ENCODE measurements at regions not wholly inside any gene's neighbourhood (a gene's known extent, or its start where the extent isn't known, plus 50 kb on each side); places are given as distances from the start of the nearest gene placed in this dataset.
"Not testable (repeated sequence)": the region's sequence is repeated elsewhere in the genome, so short reads cannot be mapped to it uniquely, and the experiment has no call there.

- ATAC-seq (replicated peaks in 1 of 2) (no peak), DNase-seq (no peak)
- no peak overlapping the region for H3K27ac Mint-ChIP-seq
- H3K27me3 Mint-ChIP-seq (ENCODE audit: low read depth) = no peaks in the 10 kb centered on the region
- no peaks in the 10 kb centered on the region for H3K9me3 Mint-ChIP-seq
- no peaks in the 10 kb centered on the region for H3K36me3 Mint-ChIP-seq (ENCODE audit: insufficient read depth in 2 of 2)
- H3K4me1 Mint-ChIP-seq (ENCODE audit: low read depth) = no peaks in the 10 kb centered on the region
- H3K4me3 Mint-ChIP-seq = no peak overlapping the region
These were observed 87.5 kb upstream of the GSE1 start for GRCh38 chr16:85525420-85526184.

DNA sequence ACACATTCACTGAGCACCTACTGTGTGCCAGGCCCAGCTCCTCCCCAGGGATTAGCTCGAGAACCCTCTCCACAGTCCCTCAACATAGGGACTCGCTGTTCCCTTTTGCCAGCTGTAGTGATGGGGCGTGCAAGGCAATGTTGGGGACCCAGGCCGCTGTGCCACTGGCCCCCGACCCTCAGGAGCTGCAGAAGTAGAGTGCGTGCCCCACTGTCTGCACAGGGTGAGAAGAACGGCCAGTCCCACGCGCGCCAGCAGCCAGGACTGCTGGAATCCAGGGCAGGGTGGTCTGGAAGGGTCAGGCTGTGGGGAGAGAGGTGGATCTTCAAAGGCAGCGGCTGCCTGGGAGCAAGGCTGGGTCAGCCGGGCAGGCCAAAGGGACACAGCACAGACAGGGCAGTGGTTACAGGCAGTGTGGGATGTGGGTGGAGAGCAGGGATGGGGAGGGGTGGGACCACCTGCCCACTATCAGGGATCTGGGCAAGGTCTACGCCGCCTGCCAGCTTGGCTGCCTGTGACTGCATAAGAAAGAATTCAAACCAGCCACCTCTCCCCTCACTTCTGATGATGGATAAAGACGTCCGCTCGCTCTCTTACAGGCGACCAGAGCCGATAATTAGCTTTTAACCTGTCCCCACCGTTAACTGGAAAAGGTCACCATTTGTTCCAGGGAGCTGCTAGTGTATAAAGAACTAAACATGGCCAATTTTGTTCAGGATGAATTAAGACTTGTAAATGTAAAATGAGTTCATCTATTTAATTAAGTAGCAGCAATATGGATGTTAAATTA is 86.7 kb upstream of the GSE1 start:
- Mint-ChIP-seq H3K27ac (no peak overlapping the region), H3K4me3 (no peak overlapping the region), H3K36me3 (ENCODE audit: insufficient read depth in 2 of 2) (no peaks in the 10 kb centered on the region)

DNA sequence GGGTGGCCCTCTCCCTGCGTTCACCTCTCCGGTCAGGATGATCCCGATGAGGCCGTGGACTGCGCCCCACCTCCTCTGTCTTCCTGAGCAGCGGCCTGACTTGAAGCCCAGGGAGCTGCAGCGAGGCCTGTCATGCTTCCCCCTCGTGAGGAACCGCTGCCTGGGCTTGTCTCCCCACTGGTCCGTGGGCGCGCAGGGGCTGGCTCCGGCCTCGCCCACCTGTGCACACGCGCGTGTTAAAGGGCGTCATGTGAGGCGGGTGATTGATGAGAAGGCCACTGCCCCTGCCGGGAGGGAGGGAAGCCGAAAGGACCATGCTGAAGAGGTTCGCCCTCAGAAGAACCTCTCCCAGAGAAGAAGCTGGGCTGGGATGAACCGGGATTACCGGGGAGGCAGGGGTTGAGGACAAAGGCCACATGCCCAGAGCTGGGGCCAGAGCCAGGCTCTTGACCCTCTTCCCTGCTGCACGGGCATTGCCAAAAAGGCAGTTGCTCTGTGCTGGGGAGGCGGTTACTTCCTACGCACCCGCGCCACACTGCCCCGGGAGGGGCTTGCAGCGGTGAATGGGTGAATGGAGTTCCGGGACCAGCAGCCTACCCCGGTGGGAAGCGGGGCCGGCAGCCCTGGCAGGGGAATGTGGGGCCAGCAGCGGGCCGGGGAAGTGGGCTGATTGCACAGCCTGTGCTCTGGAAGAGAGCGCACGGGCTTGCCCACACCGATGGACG is 85.9 kb upstream of the GSE1 start:
- no peaks in the 10 kb centered on the region for H3K9me3 Mint-ChIP-seq
- DNase-seq (no peak), ATAC-seq (replicated peaks in 1 of 2) (no peak)
- H3K27me3 Mint-ChIP-seq (ENCODE audit: low read depth) = no peaks in the 10 kb centered on the region
- no peak overlapping the region for H3K4me3 Mint-ChIP-seq
- H3K27ac Mint-ChIP-seq = no peak overlapping the region
- no peaks in the 10 kb centered on the region for H3K36me3 Mint-ChIP-seq (ENCODE audit: insufficient read depth in 2 of 2)
- no peaks in the 10 kb centered on the region for H3K4me1 Mint-ChIP-seq (ENCODE audit: low read depth)

More for the DNA sequence above, 86.7 kb upstream of the GSE1 start:
- no peak for DNase-seq
- ATAC-seq (replicated peaks in 1 of 2) = no peak
- Mint-ChIP-seq H3K4me1 (ENCODE audit: low read depth) (no peaks in the 10 kb centered on the region), H3K9me3 (no peaks in the 10 kb centered on the region), H3K27me3 (ENCODE audit: low read depth) (no peaks in the 10 kb centered on the region)

DNA sequence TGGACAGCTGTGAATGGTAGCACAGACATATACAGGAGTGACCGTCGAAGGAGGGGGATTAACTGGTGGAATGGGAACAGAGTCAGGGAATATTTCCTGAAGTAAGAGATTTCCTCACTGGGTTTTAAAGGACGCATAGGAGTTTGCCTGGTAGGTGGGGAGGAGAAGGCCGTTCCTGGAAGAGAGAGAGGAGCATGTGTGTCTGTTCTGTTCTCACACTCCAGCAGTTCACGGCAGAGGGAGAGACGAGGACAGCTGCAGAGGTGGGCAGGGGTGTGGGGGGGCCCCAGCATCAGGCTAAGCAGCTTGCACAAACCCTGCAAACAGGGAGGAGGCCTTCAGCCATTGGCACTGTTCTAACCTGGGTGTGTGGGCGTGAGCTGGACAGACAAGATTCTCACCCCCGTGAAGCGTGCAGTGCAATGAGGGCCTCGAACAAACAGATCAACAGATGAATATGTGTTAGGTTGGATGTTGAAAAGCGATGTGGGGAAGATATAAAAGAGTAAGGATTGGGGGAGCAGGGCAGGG is 85.3 kb upstream of the GSE1 start:
- no peaks in the 10 kb centered on the region for H3K4me1 Mint-ChIP-seq (ENCODE audit: low read depth)
- no peaks in the 10 kb centered on the region for H3K9me3 Mint-ChIP-seq
- H3K36me3 Mint-ChIP-seq (ENCODE audit: insufficient read depth in 2 of 2) = no peaks in the 10 kb centered on the region
- ATAC-seq (replicated peaks in 1 of 2) (no peak), DNase-seq (no peak)
- H3K4me3 Mint-ChIP-seq = no peak overlapping the region
- H3K27ac Mint-ChIP-seq = no peak overlapping the region
- H3K27me3 Mint-ChIP-seq (ENCODE audit: low read depth) = no peaks in the 10 kb centered on the region

DNA sequence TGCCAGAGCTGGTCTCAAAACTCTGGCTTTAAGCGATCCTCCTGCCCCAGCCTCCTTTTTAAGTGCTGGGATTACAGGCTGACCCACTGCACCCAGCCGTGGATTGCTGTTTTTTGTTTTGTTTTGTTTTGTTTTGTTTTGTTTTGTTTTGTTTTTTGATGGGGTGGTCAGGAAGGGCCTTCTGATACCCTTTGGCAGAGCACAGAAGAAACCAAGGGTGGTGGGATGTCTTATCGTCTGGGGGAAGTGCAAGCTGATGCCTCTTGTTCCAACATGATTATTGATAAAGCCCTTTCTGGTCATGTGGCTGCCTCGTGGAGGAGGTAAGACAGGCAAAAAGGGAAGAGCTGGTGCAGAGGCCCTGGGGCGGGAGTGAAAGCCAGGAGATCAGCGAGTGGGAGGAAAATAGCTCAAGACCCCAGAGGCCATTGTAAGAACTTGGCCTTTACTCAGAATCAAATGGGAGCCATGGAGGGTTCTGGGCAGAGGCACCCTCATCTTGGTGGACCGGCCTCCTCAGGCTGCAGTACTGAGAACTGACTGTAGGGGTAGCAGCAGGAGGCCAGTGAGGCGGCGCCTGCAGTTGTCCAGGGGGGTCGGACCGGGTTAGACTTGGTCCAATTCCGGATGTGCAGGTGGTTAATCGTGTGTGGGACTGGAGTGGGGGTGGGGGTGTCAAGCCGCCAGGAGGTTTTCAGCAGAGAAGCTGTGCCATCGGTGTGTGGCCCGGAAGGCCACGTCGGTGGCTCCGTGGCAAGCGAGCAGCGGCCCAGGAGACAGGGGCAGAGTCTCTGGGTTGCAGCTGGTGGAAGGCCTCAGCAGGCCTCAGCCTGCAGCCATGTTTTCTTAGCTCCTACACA is 84.4 kb upstream of the GSE1 start:
- peak in 1 of 2 donors; percentile 36 for ATAC-seq (replicated peaks in 1 of 2)
- Mint-ChIP-seq H3K4me3 (no peak overlapping the region), H3K27ac (no peak overlapping the region), H3K4me1 (ENCODE audit: low read depth) (no peaks in the 10 kb centered on the region), H3K27me3 (ENCODE audit: low read depth) (no peaks in the 10 kb centered on the region), H3K9me3 (no peaks in the 10 kb centered on the region), H3K36me3 (ENCODE audit: insufficient read depth in 2 of 2) (no peaks in the 10 kb centered on the region)
- peak; percentile 30 to 33 for DNase-seq

- no peaks in the 10 kb centered on the region for H3K27me3 Mint-ChIP-seq (ENCODE audit: low read depth)
- no peaks in the 10 kb centered on the region for H3K36me3 Mint-ChIP-seq (ENCODE audit: insufficient read depth in 2 of 2)
- H3K4me1 Mint-ChIP-seq (ENCODE audit: low read depth) = no peaks in the 10 kb centered on the region
- no peak for ATAC-seq (replicated peaks in 1 of 2)
- DNase-seq = no peak
- no peak overlapping the region for H3K27ac Mint-ChIP-seq
- H3K9me3 Mint-ChIP-seq = no peaks in the 10 kb centered on the region
- H3K4me3 Mint-ChIP-seq = no peak overlapping the region
These were observed 83.4 kb upstream of the GSE1 start for GRCh38 chr16:85529489-85530369.

DNA sequence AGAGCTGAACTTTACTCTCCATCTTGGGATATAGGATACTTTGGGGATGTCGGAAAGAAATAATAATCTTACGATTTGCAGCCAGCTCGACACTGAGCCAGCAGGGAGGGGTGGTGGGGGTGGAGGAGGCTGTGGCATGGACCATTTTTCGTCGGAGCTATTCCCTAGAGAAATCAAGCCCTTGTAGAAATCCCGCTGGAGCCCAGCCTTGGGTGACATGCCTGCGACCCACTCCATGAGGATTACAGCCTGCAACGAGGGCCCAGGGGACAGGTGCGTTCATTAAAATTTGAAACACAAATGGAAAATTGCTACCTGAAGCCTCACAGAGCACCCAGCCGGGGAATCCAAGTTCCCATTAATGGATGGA is 82.8 kb upstream of the GSE1 start:
- no peaks in the 10 kb centered on the region for H3K9me3 Mint-ChIP-seq
- no peak overlapping the region for H3K27ac Mint-ChIP-seq
- H3K4me1 Mint-ChIP-seq (ENCODE audit: low read depth) = no peaks in the 10 kb centered on the region
- DNase-seq = no peak
- no peak for ATAC-seq (replicated peaks in 1 of 2)
- H3K27me3 Mint-ChIP-seq (ENCODE audit: low read depth) = no peaks in the 10 kb centered on the region
- no peak overlapping the region for H3K4me3 Mint-ChIP-seq
- no peaks in the 10 kb centered on the region for H3K36me3 Mint-ChIP-seq (ENCODE audit: insufficient read depth in 2 of 2)

DNA sequence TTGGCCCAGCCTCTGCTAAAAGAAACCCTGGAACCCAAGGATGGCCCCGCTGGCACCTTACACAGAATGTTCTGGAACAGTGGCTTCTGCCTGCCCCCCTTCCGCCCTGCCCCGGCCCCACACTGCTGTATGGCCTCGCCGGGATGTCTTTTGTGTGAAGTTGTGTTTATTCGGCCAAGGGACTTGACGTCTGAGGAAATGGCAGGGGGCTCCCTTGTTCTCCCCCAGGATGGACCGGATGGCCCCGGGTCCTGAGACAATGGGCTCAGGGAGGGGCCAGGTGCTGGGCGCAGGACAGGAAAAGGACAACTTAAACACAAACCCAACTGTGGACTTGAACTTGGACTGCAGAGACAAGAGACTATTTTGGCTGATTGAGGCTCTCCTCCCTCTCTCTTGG is 81.6 kb upstream of the GSE1 start:
- ATAC-seq (replicated peaks in 1 of 2) = no peak
- Mint-ChIP-seq H3K4me1 (ENCODE audit: low read depth) (no peaks in the 10 kb centered on the region), H3K27me3 (ENCODE audit: low read depth) (no peaks in the 10 kb centered on the region), H3K36me3 (ENCODE audit: insufficient read depth in 2 of 2) (no peaks in the 10 kb centered on the region), H3K9me3 (no peaks in the 10 kb centered on the region), H3K4me3 (no peak overlapping the region), H3K27ac (no peak overlapping the region)
- DNase-seq = no peak

GRCh38 chr16:85532147-85532546 is 81.0 kb upstream of the GSE1 start:
- DNase-seq = no peak
- Mint-ChIP-seq H3K4me1 (ENCODE audit: low read depth) (no peaks in the 10 kb centered on the region), H3K27me3 (ENCODE audit: low read depth) (no peaks in the 10 kb centered on the region), H3K4me3 (no peak overlapping the region), H3K27ac (no peak overlapping the region), H3K9me3 (no peaks in the 10 kb centered on the region), H3K36me3 (ENCODE audit: insufficient read depth in 2 of 2) (no peaks in the 10 kb centered on the region)
- no peak for ATAC-seq (replicated peaks in 1 of 2)

- not testable (repeated sequence) for H3K9me3 Mint-ChIP-seq; DNase-seq; H3K27me3 Mint-ChIP-seq (ENCODE audit: low read depth); H3K27ac Mint-ChIP-seq; ATAC-seq (replicated peaks in 1 of 2); H3K36me3 Mint-ChIP-seq (ENCODE audit: insufficient read depth in 2 of 2); H3K4me1 Mint-ChIP-seq (ENCODE audit: low read depth); H3K4me3 Mint-ChIP-seq
These were observed 79.5 kb upstream of the GSE1 start for GRCh38 chr16:85533593-85533992.

DNA sequence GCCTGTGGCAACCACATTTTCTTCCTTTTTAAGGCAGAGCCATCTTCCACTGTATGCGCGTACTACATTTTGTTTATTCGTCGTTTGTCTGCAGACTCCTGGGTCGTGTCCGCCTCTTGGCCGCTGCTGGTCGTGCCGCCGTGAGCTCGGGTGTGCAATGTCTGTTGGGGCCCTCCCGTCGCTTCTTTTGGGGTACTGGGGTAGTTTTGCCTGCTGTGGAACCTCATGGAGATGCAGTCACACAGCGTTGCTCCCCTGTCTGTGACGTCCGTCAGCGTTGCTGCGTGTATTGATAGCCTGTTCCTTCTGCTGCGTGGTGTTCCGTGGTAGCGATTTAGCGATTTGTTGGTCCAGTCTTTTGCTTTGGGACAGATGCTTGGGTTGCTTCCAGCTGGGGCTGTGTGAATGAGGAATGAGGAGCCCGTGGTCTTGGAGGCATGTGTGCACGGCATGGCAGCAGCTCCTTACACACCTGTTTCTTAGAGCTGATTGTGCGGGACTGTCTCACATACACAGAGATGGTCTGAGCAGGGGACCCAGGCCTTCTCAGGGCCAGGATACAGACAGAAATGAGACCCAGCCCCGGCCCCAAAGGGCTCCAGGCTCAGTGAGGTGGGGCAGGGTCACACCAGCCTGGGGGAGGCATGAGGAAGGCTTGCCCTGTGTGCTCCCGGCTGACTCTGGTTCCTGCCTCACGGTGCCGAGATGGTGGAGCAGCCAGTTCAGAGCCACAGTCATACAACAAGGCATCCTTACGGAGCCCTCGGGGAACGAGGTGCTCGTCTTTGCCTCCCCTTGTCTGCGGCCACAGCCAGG is 78.4 kb upstream of the GSE1 start:
- Mint-ChIP-seq H3K9me3 (no peaks in the 10 kb centered on the region), H3K4me3 (no peak overlapping the region), H3K27ac (no peak overlapping the region), H3K27me3 (ENCODE audit: low read depth) (no peaks in the 10 kb centered on the region), H3K4me1 (ENCODE audit: low read depth) (no peaks in the 10 kb centered on the region), H3K36me3 (ENCODE audit: insufficient read depth in 2 of 2) (no peaks in the 10 kb centered on the region)
- no peak for ATAC-seq (replicated peaks in 1 of 2)
- DNase-seq = no peak

All from activated T-cell treated with anti-CD3 and anti-CD28 coated beads, Interleukin-2, amount 50 U/mL, for 72 hours (primary cell).